Brain microvascular endothelial cell (primary cell): ENCODE measurements at regions not wholly inside any gene's neighbourhood (a gene's known extent, or its start where the extent isn't known, plus 50 kb on each side); places are given as distances from the start of the nearest gene placed in this dataset.
"Not testable (repeated sequence)": the region's sequence is repeated elsewhere in the genome, so short reads cannot be mapped to it uniquely, and the experiment has no call there.

Experiments
- DNase-seq: peaks from one replicate; pipeline ENCODE4 v3.0.0-alpha.2; 2020
- H3K27ac ChIP-seq: fragments of 250-450 bp; sonication (Bioruptor Pico); 2 replicates; pipeline ENCODE4 v1.5.1; 2020; ENCODE audit warnings: mild to moderate bottlenecking, moderate library complexity
- H3K27me3 ChIP-seq: fragments of 250-450 bp; sonication (Bioruptor Pico); replicated peaks from 2 replicates; pipeline ENCODE4 v1.5.1; 2020; ENCODE audit warnings: mild to moderate bottlenecking
- H3K36me3 ChIP-seq: fragments of 250-450 bp; sonication (Bioruptor Pico); replicated peaks from 2 replicates; pipeline ENCODE4 v1.5.1; 2020; ENCODE audit warnings: mild to moderate bottlenecking
- H3K4me3 ChIP-seq: 2 replicates; pipeline ENCODE4 v1.5.1; 2011; ENCODE audit warnings: low read depth, mild to moderate bottlenecking, control low read depth, low read length, moderate library complexity
- CTCF ChIP-seq: IDR thresholded peaks from 2 replicates; pipeline ENCODE4 v1.5.1; 2011; ENCODE audit warnings: low read depth, mild to moderate bottlenecking, moderate library complexity, low read length, control low read depth, inconsistent platforms; ENCODE audit errors: missing control alignments
- in situ Hi-C: cut with HindIII; loops from 2 replicates; pipeline ENCODE4 v1.10.0; 2017; ENCODE audit warnings: low sequenced_read_pairs, low pct_ligation_motif_present

- no peaks in the 10 kb centered on the region for H3K27me3 ChIP-seq
- no peak overlapping the region for H3K27ac ChIP-seq
- TF ChIP-seq CTCF = no peak
- in situ Hi-C loops = no loop called here
- no peak for DNase-seq
- H3K36me3 ChIP-seq = no peaks in the 10 kb centered on the region
- H3K4me3 ChIP-seq = no peak overlapping the region
Observed at GRCh38 chr11:90698238-90698637, 475.4 kb upstream of the CHORDC1 start.

GRCh38 chr11:90675496-90675895, 452.6 kb upstream of the CHORDC1 start:
- H3K27me3 ChIP-seq, H3K27ac ChIP-seq, H3K36me3 ChIP-seq, H3K4me3 ChIP-seq, in situ Hi-C loops, DNase-seq: not testable (repeated sequence)

- in situ Hi-C loops = no loop called here
- TF ChIP-seq CTCF = no peak
- H3K27me3 ChIP-seq = no peaks in the 10 kb centered on the region
- DNase-seq = no peak
- no peak overlapping the region for H3K4me3 ChIP-seq
- H3K27ac ChIP-seq = no peak overlapping the region
- no peaks in the 10 kb centered on the region for H3K36me3 ChIP-seq
Observed at GRCh38 chr11:90669094-90669493, 446.2 kb upstream of the CHORDC1 start.

GRCh38 chr11:90668502-90668901, 445.7 kb upstream of the CHORDC1 start:
- TF ChIP-seq CTCF = no peak
- in situ Hi-C loops = no loop called here
- H3K27me3 ChIP-seq = no peaks in the 10 kb centered on the region

GRCh38 chr11:90661233-90661632, 438.4 kb upstream of the CHORDC1 start:
- no peaks in the 10 kb centered on the region for H3K27me3 ChIP-seq
- H3K36me3 ChIP-seq = no peaks in the 10 kb centered on the region
- no peak overlapping the region for H3K4me3 ChIP-seq
- H3K27ac ChIP-seq = no peak overlapping the region
- no peak for DNase-seq
- in situ Hi-C loops = no loop called here
- no peak for TF ChIP-seq CTCF

More at GRCh38 chr11:90668502-90668901, 445.7 kb upstream of the CHORDC1 start:
- no peaks in the 10 kb centered on the region for H3K36me3 ChIP-seq
- H3K4me3 ChIP-seq = no peak overlapping the region
- no peak for DNase-seq
- no peak overlapping the region for H3K27ac ChIP-seq

GRCh38 chr11:90656171-90656570, 433.3 kb upstream of the CHORDC1 start:
- Histone ChIP-seq H3K4me3 (no peak overlapping the region), H3K36me3 (no peaks in the 10 kb centered on the region), H3K27ac (no peak overlapping the region), H3K27me3 (no peaks in the 10 kb centered on the region)
- in situ Hi-C loops = no loop called here
- DNase-seq = no peak
- no peak for TF ChIP-seq CTCF
